ENCODE measurements at regions not wholly inside any gene's neighbourhood (a gene's known extent, or its start where the extent isn't known, plus 50 kb on each side); places are given as distances from the start of the nearest gene placed in this dataset.

DNA sequence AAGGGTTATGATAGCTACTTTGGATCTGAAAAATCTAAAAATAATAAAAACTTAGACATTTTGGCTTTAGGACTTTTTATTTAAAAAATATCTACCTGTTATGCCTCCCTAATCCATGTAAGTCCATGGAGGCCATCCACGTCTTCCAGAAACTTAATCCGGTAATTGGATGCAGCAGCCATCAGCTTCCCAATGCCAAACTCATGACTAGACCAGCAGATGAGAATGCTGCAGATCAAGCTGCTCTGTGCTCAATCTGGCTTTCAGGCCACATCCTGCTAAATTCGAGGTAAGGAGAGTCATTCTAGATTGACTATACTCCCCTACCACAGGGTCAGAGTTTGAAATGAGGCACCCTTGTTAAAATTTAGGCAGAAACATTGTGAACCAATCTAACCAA lies 168.5 kb upstream of the TCERG1L start:
- DNase-seq (ENCODE audit: low read depth) = no peak

- no peak for DNase-seq (ENCODE audit: low read depth)
These were observed 169.3 kb upstream of the TCERG1L start for GRCh38 chr10:131480861-131481260.

DNA sequence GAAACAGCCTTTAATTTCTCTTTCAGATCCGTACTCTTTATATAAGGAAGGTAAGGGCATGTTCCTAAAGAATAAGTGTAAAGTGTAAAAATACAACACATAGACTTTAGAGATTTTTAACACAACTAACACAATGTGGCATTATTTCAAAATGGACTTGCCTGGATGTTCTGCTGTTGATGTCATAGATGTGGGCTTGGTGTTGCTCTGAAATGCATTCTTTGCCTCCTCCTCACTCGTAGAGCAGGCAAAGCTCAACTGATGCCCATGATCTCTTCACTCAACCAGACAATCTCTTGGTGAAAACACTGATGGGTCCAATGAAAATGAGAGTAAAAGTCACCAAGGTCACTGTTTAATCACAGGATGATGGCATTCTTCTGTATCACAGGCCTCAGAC lies 174.2 kb upstream of the TCERG1L start:
- DNase-seq (ENCODE audit: low read depth) = no peak

DNA sequence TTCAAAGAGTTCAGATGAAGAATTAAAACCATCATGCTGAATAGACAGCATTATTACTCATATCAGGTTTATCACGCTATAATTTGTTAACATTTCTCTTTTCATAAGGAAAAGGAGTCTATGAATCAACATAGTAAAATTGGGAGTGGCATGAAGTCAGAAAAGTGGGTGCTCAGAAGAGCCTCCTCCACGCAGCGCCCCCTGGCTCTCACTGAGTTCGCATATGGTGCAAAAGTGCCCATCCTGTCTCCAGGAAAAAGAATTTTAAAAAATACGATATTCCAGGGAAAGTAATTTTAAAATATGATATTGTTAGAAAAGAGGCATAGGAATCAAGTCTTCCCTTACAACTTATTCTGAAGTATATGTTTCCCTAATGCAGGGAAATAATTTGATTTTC lies 176.3 kb upstream of the TCERG1L start:
- DNase-seq (ENCODE audit: low read depth) = no peak

DNA sequence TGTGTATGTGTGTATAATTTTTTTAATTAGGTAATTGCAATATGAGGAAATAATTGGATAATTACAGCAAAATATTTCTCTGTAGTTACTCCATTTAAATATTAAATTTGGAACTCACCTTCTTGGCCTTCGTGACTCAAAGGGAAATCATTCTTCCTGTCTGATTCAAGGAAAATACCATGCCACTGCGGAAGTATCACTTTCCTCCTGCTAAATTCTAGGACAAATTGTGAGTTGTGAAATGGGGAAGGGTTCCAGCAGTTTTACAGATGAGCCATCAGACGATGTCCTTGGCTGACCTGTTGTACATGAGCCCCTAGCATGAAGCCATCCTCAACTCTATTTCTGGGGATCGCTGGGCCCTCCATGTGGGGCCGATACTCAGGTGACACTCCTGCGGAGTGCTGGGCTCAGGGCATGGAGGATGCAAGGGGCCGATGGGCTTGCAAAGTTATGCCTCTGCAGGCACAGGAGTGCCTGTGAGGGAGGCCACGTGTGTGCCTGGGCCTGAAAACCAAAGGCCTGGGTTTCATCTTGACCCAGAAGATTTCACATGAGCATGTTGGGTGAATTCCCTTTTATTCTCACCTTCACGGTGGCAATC lies 179.6 kb upstream of the TCERG1L start:
- no peak for DNase-seq (ENCODE audit: low read depth)

- no peak for DNase-seq (ENCODE audit: low read depth)
These were observed 180.8 kb upstream of the TCERG1L start for GRCh38 chr10:131492211-131492857.

- no peak for DNase-seq (ENCODE audit: low read depth)
These were observed 181.9 kb upstream of the TCERG1L start for GRCh38 chr10:131493432-131493831.

GRCh38 chr10:131494451-131494850 lies 182.9 kb upstream of the TCERG1L start:
- DNase-seq (ENCODE audit: low read depth) = no peak

- DNase-seq (ENCODE audit: low read depth) = no peak
These were observed 183.7 kb upstream of the TCERG1L start for GRCh38 chr10:131495224-131495623.

- no peak for DNase-seq (ENCODE audit: low read depth)
These were observed 184.4 kb upstream of the TCERG1L start for GRCh38 chr10:131495892-131496291.

GRCh38 chr10:131496351-131497052 lies 185.0 kb upstream of the TCERG1L start:
- DNase-seq (ENCODE audit: low read depth) = no peak

- DNase-seq (ENCODE audit: low read depth) = no peak
These were observed 188.0 kb upstream of the TCERG1L start for GRCh38 chr10:131499566-131499965.

DNA sequence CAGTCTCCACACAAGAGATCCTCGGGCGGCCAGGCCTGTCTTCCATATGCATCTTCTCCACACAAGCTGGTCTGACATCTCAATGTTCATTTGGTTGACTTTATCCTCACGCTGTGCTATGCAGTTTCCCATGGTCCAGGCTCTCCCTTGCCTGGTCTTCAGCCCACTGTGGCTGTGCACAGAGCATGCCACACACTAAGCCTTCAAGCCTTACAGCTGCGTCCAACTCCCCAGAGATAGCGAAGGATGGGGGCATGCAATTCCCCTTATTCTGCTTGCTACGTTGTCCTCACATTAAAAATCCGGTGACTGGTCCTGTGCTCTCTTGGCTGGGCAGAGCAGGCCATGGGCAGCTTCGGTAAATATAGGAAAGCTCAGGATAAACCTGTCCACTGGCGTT lies 188.7 kb upstream of the TCERG1L start:
- DNase-seq (ENCODE audit: low read depth) = no peak

- no peak for DNase-seq (ENCODE audit: low read depth)
These were observed 189.4 kb upstream of the TCERG1L start for GRCh38 chr10:131500892-131501291.

- DNase-seq (ENCODE audit: low read depth) = no peak
These were observed 192.5 kb upstream of the TCERG1L start for GRCh38 chr10:131503992-131504391.

DNA sequence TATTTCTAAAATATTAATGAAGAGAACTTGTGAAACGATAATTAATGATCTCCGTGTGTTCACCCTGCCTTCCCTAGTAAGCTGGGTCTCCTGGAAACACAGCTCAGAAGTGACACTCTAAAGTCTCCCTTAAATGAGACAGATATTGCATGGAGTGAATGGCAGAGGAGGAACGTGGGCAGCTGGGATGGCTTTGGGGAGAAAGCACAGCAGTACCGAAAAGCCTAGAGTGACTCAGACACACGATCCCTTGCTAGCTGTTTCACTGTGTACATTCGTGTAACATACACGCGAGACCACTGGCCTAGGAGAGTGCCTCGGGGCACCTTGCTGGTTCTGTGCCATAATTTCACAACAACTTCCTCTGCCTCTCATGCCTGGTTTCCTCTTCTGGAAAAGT lies 199.9 kb upstream of the TCERG1L start:
- no peak for DNase-seq (ENCODE audit: low read depth)

DNA sequence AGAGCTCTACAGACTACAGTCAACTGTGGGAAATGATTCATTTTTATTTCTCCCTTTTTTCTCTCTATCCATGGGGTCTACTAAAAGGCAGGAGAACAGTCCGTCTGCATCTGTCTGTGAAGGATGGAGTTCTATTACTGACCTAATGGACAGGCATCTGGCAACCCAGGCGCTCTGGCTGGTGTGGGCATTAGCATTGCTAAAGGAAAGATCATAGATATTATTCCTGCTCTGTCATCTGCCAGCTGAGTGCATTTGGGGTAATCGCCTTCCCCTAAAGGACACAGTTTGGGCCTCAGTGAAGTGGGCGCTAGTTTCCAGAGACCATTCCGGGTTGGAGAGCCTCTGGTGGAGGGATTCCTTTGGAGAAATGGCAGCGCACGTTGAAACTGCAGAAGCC lies 201.3 kb upstream of the TCERG1L start:
- DNase-seq (ENCODE audit: low read depth) = no peak

DNA sequence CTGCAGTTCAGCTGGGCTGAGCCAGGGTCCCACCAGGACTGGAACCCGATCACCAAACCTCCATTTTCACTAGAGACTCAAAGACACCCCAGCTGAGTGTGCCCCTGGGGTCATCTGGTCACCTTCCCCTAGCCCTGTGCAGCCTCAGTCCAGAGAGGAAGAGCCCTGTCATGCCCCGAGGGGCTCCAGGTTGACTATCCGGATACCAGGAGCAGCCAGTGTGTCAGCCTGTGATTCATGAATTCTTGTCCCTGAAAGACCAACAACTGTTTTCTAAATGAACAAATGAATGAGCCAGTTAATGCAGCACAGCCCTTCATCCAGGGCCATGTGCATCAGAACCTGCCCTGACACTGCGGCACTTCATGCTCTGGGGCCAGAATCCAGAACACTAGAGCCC lies 201.9 kb upstream of the TCERG1L start:
- DNase-seq (ENCODE audit: low read depth) = no peak

DNA sequence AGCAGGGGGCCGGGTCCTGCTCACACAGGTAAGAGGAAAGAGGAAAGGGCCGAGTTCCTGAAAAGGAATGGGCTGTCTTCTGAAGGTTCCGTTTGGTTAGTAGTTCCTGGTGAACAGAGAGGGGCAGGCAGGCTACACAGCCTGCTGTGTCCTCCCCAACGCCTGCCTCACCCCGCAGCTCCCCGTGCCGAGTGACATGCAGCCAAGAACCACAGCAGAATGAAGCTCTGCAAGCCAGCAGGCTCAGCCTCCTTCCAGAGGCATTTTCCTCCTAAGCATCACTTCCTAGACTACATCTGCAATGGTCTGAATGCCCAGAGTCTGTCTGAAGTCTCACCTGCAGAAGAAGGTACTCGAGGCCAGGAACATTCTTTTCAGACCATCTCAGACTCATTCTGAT lies 202.4 kb upstream of the TCERG1L start:
- DNase-seq (ENCODE audit: low read depth) = no peak

GRCh38 chr10:131514454-131514853 lies 202.9 kb upstream of the TCERG1L start:
- DNase-seq (ENCODE audit: low read depth) = peak; percentile 55

- no peak for DNase-seq (ENCODE audit: low read depth)
These were observed 204.8 kb upstream of the TCERG1L start for GRCh38 chr10:131516285-131516684.

- DNase-seq (ENCODE audit: low read depth) = no peak
These were observed 206.3 kb upstream of the TCERG1L start for GRCh38 chr10:131517781-131518180.
